Activated CD4-positive, alpha-beta T cell treated with anti-CD3 and anti-CD28 coated beads, Interleukin-2, amount 50 U/mL, for 1 hour (primary cell): ENCODE measurements at regions not wholly inside any gene's neighbourhood (a gene's known extent, or its start where the extent isn't known, plus 50 kb on each side); places are given as distances from the start of the nearest gene placed in this dataset.

Experiments
- DNase-seq: peaks from one replicate; pipeline ENCODE4 v3.0.0-alpha.2; 2020

DNA sequence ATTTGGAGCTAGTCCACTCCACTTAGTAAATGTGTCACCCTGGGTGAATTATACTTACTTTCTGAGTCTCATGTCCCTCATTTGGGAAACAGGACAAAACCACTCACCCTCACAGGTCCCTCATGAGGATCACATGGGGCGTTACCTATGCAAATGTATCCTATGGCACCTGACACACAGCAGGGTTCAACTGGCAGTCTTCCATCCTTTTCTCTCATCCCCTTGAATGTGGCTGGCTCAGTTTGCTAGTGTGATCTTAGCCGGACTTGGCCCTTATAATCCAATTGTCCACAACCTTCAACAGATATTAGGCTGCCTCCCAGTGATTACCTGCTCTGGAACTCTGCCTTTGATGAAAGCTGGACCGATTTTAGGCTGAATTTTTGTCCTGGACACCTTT is 308.8 kb downstream of the MAP2K6 start:
- no peak for DNase-seq

DNA sequence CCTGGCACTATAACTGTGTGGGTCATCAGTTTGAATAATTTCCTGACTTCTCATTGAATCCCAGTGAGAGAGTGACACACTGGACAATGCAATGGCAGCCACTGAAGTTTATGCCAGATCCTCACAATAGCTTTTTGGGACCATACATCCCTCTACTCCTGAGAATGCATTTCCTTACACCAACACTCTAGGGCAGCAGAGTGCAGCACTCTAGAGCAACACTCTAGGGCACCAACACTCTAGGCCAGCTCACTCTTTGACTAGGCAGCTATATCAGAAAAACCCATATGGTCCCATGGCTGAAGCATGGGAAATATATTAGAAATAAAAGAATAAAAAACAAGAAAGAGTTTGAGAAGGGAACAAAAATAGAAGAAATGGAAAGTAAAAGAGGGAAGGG is 309.2 kb downstream of the MAP2K6 start:
- no peak for DNase-seq

DNA sequence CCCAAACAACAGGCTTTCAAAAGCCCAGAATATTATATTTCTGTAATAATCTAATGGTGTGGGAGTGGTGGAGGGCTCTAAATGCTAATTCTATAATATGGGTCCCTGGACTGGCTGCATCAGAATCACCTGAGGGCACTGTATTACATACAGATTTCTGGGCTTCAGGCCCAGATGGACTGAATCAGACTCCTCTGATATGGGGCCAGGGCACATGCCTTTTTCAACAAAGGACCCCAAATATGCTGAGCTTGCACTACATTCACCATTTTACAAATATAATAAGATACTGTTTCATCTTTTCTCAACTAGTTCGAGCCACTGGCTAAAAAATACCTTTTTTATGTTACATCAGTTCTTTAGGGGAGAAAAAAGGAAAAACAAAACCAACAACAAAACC is 309.7 kb downstream of the MAP2K6 start:
- DNase-seq, result no peak

DNA sequence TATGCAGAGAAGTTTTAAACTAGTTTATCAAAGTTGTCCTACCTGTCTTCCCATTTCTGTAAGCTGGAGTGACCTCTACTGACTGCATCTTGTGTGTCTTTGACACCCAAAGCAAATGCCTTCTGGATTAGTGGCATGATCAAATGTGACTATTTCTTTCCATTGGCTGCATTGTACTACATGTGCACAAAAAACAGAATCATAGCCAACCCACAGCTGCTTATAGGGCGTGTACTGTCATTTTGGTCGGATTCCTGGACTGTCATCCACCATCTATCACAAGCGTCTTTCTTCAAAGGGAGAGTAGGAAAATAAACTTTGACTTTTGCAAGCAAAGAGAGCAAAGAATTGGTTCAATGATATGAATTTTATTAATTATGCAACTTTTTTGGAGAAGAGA is 310.6 kb downstream of the MAP2K6 start:
- no peak for DNase-seq

DNA sequence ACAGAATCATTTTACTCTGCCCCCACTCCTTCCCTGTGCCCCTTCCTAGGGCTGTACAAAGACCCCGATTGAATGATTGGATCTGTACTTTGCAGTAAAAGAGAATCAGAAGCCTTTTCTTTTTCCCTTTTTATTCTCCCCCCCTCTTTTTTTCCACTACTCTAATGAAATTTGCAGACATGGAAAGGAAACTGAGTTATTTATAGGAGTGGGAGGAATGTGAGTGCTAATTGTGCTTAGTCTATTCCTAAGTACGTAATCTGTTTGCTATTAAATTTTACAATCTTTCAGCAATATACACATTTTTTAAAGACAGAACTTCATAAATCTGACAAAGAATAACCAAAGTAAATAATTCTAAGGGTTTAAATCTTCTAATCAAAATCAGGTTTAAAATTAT is 314.3 kb downstream of the MAP2K6 start:
- DNase-seq, result no peak

DNA sequence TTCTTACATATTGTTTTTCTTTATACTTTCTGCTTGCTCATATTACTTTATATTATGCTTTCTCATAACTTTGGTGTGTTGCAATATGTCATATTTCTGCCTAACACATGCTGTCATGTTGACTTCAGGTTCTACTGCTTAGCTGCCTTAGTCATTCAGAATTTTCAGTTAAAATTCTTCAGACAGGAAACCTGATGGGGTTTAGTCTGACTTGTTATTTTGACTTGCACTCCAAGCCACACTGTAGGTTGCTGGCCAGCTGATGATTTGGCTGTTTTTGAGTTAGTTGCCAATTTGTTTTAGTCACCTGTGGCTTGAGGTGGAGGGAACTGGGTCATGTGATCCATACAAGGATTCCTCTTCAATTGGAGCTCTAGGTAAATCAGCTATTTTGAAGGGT is 315.4 kb downstream of the MAP2K6 start:
- no peak for DNase-seq

DNA sequence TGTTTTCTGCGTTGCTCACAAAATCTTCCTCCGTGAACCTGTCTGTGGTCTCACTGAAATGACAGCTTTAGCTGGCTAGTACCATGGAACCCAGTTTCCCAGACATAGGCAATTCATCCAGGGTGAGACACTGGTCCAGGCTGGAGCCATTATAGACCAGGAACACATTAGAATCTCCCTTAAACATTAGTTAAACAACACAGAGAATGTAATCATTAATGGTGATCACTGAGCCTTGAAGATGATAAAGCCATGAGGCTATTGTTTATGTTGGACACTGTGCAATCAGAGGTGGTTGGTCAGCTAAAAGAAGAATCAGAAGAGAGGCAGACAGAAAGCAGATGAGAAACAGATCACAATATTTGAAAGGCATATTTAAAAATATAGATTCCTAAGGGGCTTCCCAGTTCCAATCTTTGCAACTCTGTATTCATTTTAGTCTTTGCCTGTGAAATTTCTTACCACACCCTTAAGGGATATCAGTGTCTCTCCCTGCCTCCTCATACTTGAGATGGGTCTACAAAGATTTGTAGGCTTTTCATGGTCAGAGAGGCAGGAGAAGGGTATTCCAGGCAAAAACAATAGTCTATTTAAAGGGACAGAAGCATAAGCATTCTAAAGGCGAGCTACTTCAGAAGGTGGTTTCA is 317.9 kb downstream of the MAP2K6 start:
- no peak for DNase-seq

DNA sequence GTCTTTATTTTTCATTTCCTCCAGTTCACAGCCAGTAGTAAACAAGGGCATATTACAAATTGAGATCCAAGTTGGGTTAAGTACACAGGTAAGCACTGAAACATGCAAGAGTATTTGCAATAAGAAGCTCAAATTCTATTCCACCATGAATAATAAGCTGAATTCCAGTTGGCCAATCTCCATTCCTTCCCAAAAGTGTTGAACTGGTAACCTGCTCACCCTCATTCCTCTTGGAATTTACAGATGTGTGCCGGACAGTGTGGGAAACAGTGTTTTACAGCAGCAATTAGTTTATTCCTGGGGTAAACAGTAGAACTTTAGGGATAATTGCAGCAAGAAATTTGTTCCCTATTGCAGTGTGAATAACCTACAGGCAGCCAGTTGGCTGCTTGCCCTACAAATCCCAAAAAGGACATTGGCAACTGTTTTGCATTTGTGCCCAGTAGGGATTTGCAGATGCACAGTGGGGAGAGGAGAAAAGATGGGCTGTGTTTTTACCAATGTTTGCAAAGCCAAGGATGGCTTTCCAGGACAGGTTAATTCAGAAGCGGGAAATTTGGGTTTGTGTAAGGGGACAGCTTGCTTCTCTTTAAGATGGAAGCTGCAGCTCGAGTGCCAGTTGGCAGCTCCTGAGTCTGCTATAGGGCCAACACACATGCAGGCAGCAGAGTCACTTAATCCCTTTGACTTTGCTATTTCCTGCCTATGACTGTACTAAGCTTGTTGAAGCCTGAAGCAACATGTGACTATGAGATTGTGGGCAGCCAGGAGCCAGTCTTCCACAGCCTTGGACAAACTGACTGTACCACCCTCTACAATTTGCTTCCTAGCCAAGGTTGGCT is 318.9 kb downstream of the MAP2K6 start:
- DNase-seq, result no peak

DNA sequence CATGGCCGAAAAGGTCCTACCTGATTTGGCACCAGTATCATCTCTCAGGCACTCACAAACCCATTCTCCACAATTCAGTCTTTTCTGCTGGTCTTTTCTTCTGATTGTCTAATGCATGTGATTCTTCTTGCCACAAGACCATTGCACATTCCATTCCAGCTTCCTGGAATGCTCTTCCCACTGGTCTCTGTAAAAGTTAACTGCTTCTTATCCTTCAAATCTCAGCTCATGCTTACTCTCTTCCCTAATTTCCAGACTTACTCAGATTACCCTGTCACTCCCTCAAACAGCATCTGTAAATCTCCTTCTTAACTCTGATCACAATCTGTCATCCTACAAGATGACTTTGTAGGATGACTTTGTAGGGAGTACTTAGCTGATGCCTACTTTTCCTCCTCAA is 320.2 kb downstream of the MAP2K6 start:
- no peak for DNase-seq

DNA sequence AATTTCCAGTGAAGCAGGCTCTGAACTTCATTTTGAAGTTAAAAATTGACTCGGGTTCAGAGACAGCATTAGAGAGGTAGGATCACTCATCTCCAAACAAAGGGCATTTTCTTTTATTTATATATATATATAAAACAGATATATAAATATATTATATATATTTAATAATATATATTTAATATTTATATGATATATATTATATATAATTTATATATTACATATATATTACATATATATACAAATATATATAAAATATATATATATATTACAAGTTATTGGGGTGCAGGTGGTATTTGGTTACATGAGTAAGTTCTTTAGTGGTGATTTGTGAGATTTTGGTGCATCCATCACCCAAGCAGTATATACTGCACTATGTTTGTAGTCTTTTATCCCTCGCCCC is 320.8 kb downstream of the MAP2K6 start:
- DNase-seq, result no peak

DNA sequence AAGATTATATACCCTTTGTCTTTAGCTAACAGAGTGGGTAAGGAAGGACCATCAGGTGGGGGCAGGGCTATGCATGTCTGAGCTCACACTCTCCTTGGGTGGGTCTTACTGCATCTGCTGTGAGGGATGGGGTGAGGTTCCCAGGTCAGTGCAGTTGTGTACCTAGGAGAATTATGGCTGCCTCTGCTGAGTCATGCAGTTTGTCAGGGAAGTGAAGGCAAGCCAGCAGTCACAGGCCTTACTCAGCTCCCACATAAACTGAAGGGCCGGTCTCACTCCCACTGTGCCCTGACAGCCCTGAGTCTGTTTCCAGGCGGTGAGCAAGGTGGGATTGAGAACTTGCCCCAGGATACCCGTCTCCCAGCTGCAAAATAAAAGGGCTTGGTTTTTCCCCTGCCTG is 328.6 kb downstream of the MAP2K6 start:
- no peak for DNase-seq

DNA sequence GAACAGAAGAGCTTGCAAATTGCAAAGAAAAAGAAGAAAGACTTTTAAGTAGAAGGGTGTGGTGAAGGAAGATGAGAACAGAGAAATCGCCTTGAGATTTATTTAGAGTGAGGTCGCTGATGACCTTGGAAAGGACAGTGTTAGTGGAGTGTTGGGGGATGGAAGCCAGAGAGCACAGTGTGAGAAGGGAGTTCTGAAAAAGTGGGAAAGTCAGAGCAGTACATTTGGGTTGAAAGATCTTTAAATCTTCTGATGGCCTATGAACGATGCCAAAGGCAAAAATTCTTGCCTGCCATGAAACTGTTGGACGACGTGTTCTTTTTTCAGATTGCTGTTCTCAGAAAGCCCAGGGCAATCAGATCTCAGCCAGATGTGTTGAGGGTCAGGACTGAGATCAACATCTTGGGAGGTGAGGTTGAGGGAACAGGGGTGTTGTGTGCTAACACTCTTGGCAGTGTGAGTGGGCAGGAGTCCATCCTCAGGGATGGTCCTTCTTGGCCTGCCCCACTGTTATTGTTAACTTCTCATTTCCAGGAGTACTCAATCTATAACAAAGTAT is 330.1 kb downstream of the MAP2K6 start:
- no peak for DNase-seq

DNA sequence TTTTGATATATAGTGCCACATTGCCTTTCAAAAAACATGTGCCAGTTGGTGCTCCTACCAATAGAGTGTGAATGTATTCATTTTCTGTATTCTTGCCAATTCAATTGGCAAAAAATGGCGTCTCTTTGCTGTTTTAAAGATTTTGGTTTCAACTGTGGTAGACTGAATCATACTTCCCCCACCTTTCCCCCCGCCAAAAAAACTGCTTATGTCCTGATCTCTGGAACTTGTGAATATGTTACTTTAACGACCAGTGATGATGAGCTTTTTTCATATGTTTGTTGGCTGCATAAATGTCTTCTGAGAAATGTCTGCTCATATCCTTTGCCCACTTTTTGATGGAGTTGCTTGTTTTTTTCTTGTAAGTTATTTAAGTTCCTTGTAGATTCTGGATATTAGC is 325.1 kb upstream of the KCNJ16 start:
- no peak for DNase-seq

DNA sequence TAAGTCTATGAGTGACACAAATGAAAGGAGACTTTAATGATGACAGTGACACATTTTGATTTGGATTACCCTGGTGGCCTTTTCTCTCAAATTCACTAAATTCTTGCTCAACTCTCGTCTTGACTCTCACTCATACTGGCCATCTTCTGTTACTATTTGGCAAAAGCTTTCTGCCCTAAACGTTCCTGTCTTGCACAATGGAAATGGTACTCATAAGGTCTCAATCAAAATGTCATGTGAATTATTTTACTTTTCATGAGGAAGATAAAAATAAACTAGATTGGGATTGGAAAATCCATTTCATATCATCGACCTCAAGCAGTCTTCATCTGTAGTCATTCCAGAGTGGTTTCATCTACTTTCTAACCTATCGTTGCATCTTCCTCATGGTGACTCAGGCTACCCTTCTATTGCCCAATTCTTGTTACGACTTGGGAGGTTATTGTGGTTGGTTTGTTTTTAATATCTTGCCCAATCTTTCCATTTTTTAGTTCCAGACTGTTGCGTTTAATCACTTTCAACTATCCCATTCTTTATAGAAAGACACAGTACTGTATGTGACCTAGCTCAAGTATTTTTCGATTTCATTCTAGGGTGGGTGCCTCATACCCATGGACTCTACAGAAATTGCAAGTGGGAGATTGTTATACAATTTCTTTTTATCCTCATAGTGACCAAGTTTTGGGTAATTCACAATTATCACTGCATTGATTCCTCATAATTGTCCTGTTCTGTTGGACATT is 317.2 kb upstream of the KCNJ16 start:
- DNase-seq, result no peak

DNA sequence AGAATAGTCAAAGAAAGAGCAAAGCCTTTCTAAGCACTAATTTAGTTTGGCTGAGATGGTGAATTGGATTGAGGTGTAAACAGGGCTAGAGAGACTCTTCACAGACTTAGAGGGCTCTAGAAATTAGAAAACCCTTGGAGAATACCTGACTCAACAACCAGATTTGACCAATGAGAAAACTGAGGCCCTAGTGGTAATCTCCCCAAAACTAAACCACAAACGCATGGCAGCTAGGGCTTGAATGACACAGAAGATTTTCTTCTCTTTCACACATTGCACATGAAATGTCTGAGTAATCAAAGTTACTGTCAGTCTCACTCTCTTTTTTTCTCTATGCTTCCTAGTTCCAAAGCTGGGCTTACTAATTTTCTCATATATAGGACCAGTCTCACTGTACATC is 314.5 kb upstream of the KCNJ16 start:
- no peak for DNase-seq

DNA sequence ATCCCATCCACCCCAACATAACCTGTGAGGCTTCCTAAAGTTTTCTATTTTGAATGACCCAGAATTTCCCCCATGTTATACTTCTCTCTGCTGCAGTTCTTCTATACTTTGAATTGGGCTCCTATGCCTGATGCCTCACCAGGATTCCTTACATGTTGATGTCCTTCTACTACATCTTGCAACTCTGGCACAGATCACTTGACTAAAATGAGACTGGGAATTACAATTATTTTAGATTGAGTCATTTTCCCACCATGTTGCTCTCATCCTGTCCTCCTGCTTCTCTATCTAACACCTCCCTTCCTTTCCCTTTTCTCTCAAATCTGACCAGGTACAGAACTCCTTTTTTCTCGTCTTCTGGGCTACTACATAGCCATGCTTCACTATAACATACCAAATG is 314.0 kb upstream of the KCNJ16 start:
- no peak for DNase-seq

DNA sequence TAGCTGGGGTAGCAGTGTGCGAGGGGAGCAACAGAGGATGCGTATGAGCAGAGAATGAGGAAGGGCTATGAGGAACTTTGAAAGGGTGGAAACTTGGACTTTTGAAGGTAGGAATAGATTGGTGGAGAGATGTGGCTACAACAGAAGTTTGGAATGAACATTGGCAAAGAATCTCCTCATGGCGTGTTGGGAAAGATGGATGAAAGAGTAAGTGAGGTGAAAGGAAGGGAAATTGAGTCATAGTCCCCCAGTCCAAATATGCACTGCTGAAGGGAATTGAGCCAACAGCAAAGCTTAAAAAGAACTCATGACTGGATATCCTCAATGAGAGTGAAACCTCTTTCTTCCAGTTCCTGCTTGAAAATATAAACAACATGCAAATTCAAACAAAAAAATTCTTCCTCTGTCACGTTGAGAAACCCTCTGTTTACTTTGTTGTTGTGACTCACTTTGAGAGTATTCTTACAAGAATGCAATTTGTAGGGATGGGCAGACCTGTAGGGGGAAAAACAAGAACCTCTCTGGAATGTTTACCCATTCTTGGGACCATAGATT is 313.2 kb upstream of the KCNJ16 start:
- DNase-seq, result no peak

DNA sequence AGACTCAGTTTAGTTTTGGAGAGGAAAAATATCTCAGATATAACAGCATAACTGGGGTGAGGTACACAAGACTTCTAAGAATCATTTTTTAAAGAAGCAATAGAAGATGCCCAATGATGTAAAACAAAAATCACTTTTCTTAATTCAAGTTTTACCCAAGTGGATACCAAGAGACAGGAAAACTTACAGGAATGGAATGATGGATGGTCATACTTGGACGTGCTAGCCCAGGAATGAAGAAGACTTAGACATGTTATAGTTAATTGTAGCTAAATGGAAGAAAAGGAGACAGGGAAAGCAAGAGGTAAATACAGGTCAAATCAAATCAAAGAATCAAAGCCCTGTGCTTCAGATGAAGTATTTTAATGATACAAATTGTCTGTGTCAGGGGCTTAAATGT is 312.7 kb upstream of the KCNJ16 start:
- DNase-seq, result no peak

DNA sequence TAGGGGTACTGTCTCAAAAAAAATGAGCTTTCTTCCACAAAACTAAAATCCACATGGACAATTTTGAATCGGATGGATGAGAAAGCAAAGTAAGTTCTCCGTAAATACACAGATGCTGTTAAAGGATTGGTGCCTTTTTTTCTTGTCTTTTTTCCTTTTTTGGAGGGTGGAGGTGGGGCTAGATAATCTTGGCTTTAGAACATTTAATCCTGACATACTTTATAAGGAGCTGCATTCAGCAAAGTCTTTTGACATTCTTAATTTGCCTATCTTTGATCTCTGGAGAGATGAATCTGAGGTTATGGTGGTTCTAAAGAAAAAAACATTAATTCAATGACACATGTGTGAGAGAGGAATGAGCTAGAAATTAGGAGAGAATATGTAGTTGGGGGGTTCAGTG is 312.3 kb upstream of the KCNJ16 start:
- DNase-seq, result no peak

DNA sequence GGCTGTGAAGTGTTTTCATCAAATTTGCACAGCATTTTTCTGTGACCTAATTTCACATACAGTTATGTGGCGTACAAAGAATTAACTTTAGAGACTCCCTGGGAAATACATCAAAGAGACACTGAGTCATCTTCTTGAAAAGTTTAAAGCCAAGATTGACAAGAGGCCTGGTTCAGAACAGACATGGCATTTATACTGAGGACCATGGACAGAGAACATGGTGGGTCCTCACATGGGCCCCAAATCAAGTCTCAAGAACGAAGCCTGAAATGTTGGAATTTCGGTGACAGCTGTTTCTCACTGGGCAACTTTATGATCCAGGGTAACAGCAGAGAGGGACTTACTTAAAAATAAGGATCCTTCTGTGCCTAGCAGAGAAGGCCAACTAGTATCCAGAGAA is 311.5 kb upstream of the KCNJ16 start:
- DNase-seq, result no peak

DNA sequence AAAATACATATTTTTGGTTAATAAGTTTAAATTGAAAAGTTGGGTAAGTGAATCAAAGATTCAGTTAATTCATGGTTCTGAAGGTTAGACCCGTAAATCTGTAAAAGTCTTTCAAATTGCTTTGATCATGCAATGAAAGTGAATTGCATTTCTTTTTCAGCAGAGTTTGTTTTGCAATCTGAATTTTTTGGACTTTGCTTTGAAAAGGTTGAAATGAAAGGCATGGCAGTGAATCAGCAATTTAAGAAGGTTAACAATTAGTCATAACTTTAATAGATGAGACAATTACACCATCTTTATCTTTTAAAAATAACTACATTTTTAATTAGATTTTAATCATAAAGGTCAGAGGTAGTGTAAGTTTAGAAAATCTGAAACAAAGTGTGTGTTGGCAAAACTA is 310.9 kb upstream of the KCNJ16 start:
- DNase-seq, result no peak

DNA sequence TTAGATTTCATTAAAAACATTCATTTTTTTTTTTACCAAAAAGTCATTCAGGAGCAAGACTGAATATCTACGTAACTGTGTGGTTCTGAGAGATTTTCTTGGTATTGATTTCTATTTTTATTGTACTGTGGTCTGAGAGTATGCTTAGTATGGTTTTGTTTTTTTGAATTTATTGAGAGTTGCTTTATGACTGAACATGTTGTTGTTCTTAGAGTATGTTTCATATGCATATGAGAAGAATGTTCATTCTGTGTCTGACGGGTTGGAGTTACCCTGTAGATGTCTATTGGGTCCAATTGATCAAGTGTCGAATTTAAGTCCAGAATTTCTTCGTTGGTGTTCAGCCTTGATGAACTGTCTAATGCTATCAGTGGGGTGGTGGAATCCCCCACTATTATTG is 306.0 kb upstream of the KCNJ16 start:
- DNase-seq, result no peak

DNA sequence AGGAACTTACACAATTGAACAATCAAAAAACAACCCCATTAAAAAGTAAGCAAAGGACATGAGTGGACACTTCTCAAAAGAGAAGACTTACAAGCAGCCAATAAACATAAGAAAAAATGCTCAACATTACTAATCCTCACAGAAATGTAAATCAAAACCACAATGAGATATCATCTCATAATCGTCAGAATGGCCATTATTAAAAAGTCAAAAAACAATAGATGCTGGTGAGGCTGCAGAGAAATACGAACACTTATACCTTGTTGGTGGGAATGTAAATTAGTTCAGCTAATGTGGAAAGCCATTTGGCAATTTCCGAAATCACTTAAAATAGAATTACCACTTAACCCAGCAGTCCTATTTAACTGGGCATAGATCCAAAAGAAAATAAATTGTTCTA is 301.9 kb upstream of the KCNJ16 start:
- no peak for DNase-seq
